ENCODE measurements at regions not wholly inside any gene's neighbourhood (a gene's known extent, or its start where the extent isn't known, plus 50 kb on each side); places are given as distances from the start of the nearest gene placed in this dataset.

DNA sequence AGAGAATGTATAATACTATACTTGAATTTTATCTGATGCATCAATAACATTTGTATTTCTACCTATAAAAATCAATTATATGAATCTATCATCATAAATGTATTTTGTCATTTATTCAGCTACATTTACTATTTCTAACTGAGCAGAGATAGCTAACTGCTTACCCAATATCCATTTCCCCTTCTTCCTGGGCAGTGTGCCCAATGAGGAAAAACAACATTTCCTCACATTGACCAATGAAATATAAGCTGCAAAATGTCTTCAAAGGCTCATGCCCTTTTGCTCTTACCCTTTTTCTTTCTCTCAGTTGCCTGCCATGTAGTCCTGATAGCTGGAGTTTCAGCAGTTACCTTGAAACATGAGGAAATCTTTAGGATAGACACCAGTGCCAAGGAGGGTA lies 385.8 kb upstream of the PCSK5 start:
- no peak for TF ChIP-seq POLR2A (IDR thresholded peaks at IDR 0.05)
- TF ChIP-seq, protein P1, sequence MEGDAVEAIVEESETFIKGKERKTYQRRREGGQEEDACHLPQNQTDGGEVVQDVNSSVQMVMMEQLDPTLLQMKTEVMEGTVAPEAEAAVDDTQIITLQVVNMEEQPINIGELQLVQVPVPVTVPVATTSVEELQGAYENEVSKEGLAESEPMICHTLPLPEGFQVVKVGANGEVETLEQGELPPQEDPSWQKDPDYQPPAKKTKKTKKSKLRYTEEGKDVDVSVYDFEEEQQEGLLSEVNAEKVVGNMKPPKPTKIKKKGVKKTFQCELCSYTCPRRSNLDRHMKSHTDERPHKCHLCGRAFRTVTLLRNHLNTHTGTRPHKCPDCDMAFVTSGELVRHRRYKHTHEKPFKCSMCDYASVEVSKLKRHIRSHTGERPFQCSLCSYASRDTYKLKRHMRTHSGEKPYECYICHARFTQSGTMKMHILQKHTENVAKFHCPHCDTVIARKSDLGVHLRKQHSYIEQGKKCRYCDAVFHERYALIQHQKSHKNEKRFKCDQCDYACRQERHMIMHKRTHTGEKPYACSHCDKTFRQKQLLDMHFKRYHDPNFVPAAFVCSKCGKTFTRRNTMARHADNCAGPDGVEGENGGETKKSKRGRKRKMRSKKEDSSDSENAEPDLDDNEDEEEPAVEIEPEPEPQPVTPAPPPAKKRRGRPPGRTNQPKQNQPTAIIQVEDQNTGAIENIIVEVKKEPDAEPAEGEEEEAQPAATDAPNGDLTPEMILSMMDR (IDR thresholded peaks at IDR 0.05), result no peak
- Histone ChIP-seq H3K9me3 (no peaks in the 10 kb centered on the region), H3K4me3 (no peak overlapping the region), H3K27me3 (no peaks in the 10 kb centered on the region), H3K36me3 (no peaks in the 10 kb centered on the region), H3K27ac (no peak overlapping the region), H3K4me1 (no peaks in the 10 kb centered on the region)
- intact Hi-C loops (cut with DNase I), result no loop called here
- DNase-seq (no peak), ATAC-seq (peak in 3 of 4 donors; percentile 32 to 56 (median 52))

DNA sequence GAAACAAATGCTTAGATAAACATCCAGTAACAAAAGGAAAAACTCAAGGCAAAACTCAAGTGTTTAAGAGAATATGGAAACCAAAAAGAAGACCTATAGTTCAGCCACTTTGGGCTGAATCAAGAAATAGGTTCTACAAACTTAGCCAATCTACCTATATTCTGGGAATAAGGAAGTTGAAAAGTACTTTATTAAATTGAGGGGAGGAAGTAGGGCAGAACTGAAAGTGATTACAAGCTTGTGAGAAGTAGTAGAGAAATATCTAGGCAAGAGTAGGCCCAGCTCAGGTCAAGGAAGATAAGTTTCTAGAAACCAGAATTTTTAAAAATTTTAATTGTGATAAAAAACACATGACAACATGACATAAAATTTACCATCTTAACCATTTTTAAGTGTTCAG lies 384.8 kb upstream of the PCSK5 start:
- Histone ChIP-seq H3K36me3 (no peaks in the 10 kb centered on the region), H3K4me3 (no peak overlapping the region), H3K9me3 (no peaks in the 10 kb centered on the region), H3K27ac (no peak overlapping the region), H3K27me3 (no peaks in the 10 kb centered on the region), H3K4me1 (no peaks in the 10 kb centered on the region)
- DNase-seq (no peak), ATAC-seq (peak in 2 of 4 donors; percentile 20 to 35)
- intact Hi-C loops (cut with DNase I), result no loop called here
- no peak for TF ChIP-seq POLR2A (IDR thresholded peaks at IDR 0.05)
- TF ChIP-seq, protein P1 (IDR thresholded peaks at IDR 0.05), result no peak

DNA sequence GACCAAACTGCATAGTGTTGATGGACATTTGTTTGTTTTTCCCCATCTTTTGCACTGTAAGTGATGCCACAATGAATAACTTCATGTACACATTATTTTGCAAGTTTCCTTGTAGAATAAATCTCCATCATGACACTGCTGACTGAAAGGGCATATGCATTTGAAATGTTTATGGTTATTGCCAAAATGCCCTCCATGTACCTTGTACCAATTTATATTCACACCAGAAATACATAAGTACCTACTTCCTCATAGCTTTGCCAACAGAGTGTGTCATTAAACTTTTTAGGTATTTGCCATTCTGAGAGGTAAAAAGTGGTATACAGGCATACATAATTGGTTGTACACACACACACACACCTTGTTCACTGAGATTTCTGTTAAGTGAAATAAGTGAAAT lies 361.0 kb upstream of the PCSK5 start:
- no peaks in the 10 kb centered on the region for H3K4me1 ChIP-seq
- no peaks in the 10 kb centered on the region for H3K36me3 ChIP-seq
- H3K9me3 ChIP-seq, result no peaks in the 10 kb centered on the region
- no peak overlapping the region for H3K4me3 ChIP-seq
- intact Hi-C loops (cut with DNase I), result no loop called here
- H3K27ac ChIP-seq, result no peak overlapping the region
- TF ChIP-seq, protein P1 (IDR thresholded peaks at IDR 0.05), result no peak
- TF ChIP-seq POLR2A (IDR thresholded peaks at IDR 0.05), result no peak
- no peak for ATAC-seq
- no peak for DNase-seq
- H3K27me3 ChIP-seq, result no peaks in the 10 kb centered on the region

DNA sequence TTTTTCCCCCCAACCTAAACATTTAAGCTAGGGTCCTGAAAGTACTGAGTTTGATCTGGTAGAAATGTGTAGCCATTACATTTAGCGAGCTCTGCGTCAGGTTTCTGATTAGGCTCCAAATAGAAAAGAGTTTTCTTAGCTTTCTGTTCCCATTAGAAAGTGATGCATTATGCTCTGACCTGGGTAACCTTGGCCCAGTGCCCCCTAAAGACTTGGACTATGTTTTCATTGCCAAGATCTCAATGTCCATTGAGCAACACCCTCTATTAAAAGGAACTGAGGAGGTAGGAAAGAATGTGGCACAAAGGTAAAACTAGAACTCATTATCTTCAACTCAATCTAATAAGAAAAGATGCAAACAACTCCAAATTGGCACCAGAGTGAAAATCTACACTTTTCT lies 358.9 kb upstream of the PCSK5 start:
- no peak for TF ChIP-seq POLR2A (IDR thresholded peaks at IDR 0.05)
- TF ChIP-seq, protein P1 (IDR thresholded peaks at IDR 0.05), result no peak
- intact Hi-C loops (cut with DNase I), result no loop called here
- H3K4me3 ChIP-seq, result no peak overlapping the region
- DNase-seq, result no peak
- H3K9me3 ChIP-seq, result no peaks in the 10 kb centered on the region
- H3K36me3 ChIP-seq, result no peaks in the 10 kb centered on the region
- 74% methylated on average over 2 of the region's 2 CpGs for WGBS (ENCODE audit: insufficient coverage, low coverage, low lambda C conversion rate, missing lambda C conversion rate)
- H3K27me3 ChIP-seq, result no peaks in the 10 kb centered on the region
- H3K27ac ChIP-seq, result no peak overlapping the region
- ATAC-seq, result no peak
- no peaks in the 10 kb centered on the region for H3K4me1 ChIP-seq

DNA sequence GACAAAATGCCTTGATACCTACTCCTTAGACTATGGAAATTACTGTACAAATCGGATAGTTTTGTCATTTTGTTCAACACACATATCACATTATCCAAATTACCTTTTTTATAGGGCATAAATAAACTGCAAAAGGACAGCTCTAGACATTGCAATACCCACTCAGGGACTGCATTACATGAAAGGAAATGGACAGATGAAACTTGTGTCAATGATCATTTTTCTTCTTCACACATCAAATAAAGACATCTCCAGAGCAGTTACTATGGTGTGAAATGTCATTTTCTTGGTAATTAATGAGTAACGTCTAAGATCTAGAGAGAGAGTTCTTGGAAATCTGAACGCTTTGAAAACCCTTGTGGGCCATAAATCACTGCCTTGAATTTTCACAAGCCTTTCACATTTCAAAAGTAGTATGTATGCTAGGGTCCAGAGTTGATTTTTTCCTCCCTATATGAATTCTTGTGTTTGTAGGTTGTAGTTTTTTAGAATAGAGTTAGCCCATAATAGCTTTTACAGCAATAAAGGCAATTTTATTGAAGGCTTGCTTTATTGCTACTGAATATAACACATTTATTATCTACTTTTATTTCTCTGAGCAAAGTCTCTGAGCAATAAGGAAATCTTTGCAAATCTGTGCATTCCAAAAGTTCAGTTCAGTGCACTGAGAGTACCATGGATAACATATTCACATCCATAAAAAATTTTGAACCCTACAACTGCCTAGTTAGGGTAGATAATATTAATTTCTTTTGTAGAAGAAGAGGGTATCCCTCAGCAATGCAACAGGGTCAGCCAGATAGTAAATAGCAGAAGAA lies 358.0 kb upstream of the PCSK5 start:
- H3K36me3 ChIP-seq, result no peaks in the 10 kb centered on the region
- no peaks in the 10 kb centered on the region for H3K9me3 ChIP-seq
- H3K4me1 ChIP-seq, result no peaks in the 10 kb centered on the region
- 35% methylated on average over 3 of the region's 3 CpGs for WGBS (ENCODE audit: insufficient coverage, low coverage, low lambda C conversion rate, missing lambda C conversion rate)
- H3K27me3 ChIP-seq, result no peaks in the 10 kb centered on the region
- intact Hi-C loops (cut with DNase I), result no loop called here
- ATAC-seq (no peak), DNase-seq (no peak)
- H3K27ac ChIP-seq, result no peak overlapping the region
- TF ChIP-seq, protein P1 (IDR thresholded peaks at IDR 0.05), result no peak
- TF ChIP-seq POLR2A (IDR thresholded peaks at IDR 0.05), result no peak
- H3K4me3 ChIP-seq, result no peak overlapping the region
